ENCODE measurements at regions not wholly inside any gene's neighbourhood (a gene's known extent, or its start where the extent isn't known, plus 50 kb on each side); places are given as distances from the start of the nearest gene placed in this dataset.

GRCh38 chr16:9578459-9578858 is 487.0 kb downstream of the HAPSTR1 start:
- TF ChIP-seq CTCF (conservative IDR thresholded peaks at IDR 0.05 in 1 of 2, IDR thresholded peaks at IDR 0.05 in 1 of 2; ENCODE audit: extremely low read depth in 1 of 2, insufficient read depth in 1 of 2, low read depth in 1 of 2, low read length in 2 of 2) (no peak), EZH2 (IDR thresholded peaks at IDR 0.05; ENCODE audit: borderline replicate concordance, low read length) (no peak)
